H9 (cell line): ENCODE measurements at regions not wholly inside any gene's neighbourhood (a gene's known extent, or its start where the extent isn't known, plus 50 kb on each side); places are given as distances from the start of the nearest gene placed in this dataset.
"Not testable (repeated sequence)": the region's sequence is repeated elsewhere in the genome, so short reads cannot be mapped to it uniquely, and the experiment has no call there.

Experiments used
- DNase-seq: peaks from one replicate; pipeline ENCODE4 v3.0.0-alpha.2; 2017
- H2AFZ ChIP-seq: one replicate; pipeline ENCODE4 v1.6.1; 2013; ENCODE audit warnings: mild to moderate bottlenecking, low read length, control low read depth, moderate library complexity
- H2AK5ac ChIP-seq: 2 replicates; pipeline ENCODE4 v1.6.1; 2013; ENCODE audit warnings: low read length, control low read depth, mixed read lengths; ENCODE audit not compliant: insufficient read length
- H2BK120ac ChIP-seq: one replicate; pipeline ENCODE4 v1.6.1; 2013; ENCODE audit warnings: low read depth, mild to moderate bottlenecking, low read length, control low read depth, inconsistent platforms; ENCODE audit not compliant: poor library complexity, severe bottlenecking
- H2BK12ac ChIP-seq: 2 replicates; pipeline ENCODE4 v1.6.1; 2013; ENCODE audit warnings: low read length, control low read depth, mixed read lengths, low read depth; ENCODE audit not compliant: insufficient read length
- H2BK15ac ChIP-seq: 2 replicates; pipeline ENCODE4 v1.6.1; 2013; ENCODE audit warnings: low read depth, low read length, control low read depth
- H2BK20ac ChIP-seq: one replicate; pipeline ENCODE4 v1.6.1; 2013; ENCODE audit warnings: low read depth, mild to moderate bottlenecking, low read length, control low read depth, inconsistent platforms; ENCODE audit not compliant: poor library complexity, severe bottlenecking
- H2BK5ac ChIP-seq: 2 replicates; pipeline ENCODE4 v1.6.1; 2013; ENCODE audit warnings: low read length, control low read depth, mixed read lengths; ENCODE audit not compliant: insufficient read length
- H3K14ac ChIP-seq: 2 replicates; pipeline ENCODE4 v1.6.1; 2013; ENCODE audit warnings: low read length, control low read depth; ENCODE audit not compliant: insufficient read depth
- H3K18ac ChIP-seq: 2 replicates; pipeline ENCODE4 v1.6.1; 2013; ENCODE audit warnings: low read depth, mild to moderate bottlenecking, mixed read lengths, low read length, control low read depth; ENCODE audit not compliant: insufficient read length
- H3K23ac ChIP-seq: 2 replicates; pipeline ENCODE4 v1.6.1; 2013; ENCODE audit warnings: low read length, control low read depth, mixed read lengths, low read depth; ENCODE audit not compliant: insufficient read length
- H3K23me2 ChIP-seq: 2 replicates; pipeline ENCODE4 v1.6.1; 2013; ENCODE audit warnings: low read depth, mild to moderate bottlenecking, mixed read lengths, low read length, control low read depth; ENCODE audit not compliant: insufficient read length, poor library complexity, severe bottlenecking
- H3K27ac ChIP-seq: 2 replicates; pipeline ENCODE4 v1.5.1; 2013; ENCODE audit warnings: low read length, control low read depth, mixed read lengths, low read depth; ENCODE audit not compliant: insufficient read length
- H3K27me3 ChIP-seq: 2 replicates; pipeline ENCODE4 v1.6.1; 2013; ENCODE audit warnings: low read length, control low read depth, inconsistent platforms; ENCODE audit not compliant: insufficient read depth
- H3K4ac ChIP-seq: 2 replicates; pipeline ENCODE4 v1.6.1; 2013; ENCODE audit warnings: low read depth, mild to moderate bottlenecking, control low read depth, inconsistent platforms, low read length, moderate library complexity
- H3K4me1 ChIP-seq: 2 replicates; pipeline ENCODE4 v1.6.1; 2013; ENCODE audit warnings: low read length, control low read depth, inconsistent platforms; ENCODE audit not compliant: insufficient read depth
- H3K4me2 ChIP-seq: 2 replicates; pipeline ENCODE4 v1.6.1; 2013; ENCODE audit warnings: low read length, control low read depth, mixed read lengths; ENCODE audit not compliant: insufficient read length, insufficient read depth
- H3K56ac ChIP-seq: 2 replicates; pipeline ENCODE4 v1.6.1; 2013; ENCODE audit warnings: low read depth, mild to moderate bottlenecking, mixed read lengths, low read length, control low read depth; ENCODE audit not compliant: insufficient read length
- H3K79me1 ChIP-seq: 2 replicates; pipeline ENCODE4 v1.6.1; 2013; ENCODE audit warnings: low read depth, mild to moderate bottlenecking, moderate library complexity, low read length, control low read depth, inconsistent platforms; ENCODE audit not compliant: insufficient read depth, poor library complexity, severe bottlenecking
- H3K79me2 ChIP-seq: 2 replicates; pipeline ENCODE4 v1.6.1; 2013; ENCODE audit warnings: low read length, control low read depth, inconsistent platforms; ENCODE audit not compliant: insufficient read depth
- H3K9ac ChIP-seq: 2 replicates; pipeline ENCODE4 v1.6.1; 2013; ENCODE audit warnings: low read length, control low read depth, mixed read lengths; ENCODE audit not compliant: insufficient read length; ENCODE audit errors: extremely low read depth
- H3K9me3 ChIP-seq: one replicate; pipeline ENCODE4 v1.6.1; 2013; ENCODE audit warnings: low read depth, low read length, inconsistent platforms; ENCODE audit not compliant: control insufficient read depth
- H3T11ph ChIP-seq: one replicate; pipeline ENCODE4 v1.6.1; 2013; ENCODE audit warnings: mild to moderate bottlenecking, low read length, control low read depth, inconsistent platforms
- H4K20me1 ChIP-seq: one replicate; pipeline ENCODE4 v1.6.1; 2013; ENCODE audit not compliant: control insufficient read depth, insufficient read length, insufficient read depth
- H4K5ac ChIP-seq: 2 replicates; pipeline ENCODE4 v1.6.1; 2013; ENCODE audit warnings: low read depth, mild to moderate bottlenecking, mixed read lengths, low read length, control low read depth; ENCODE audit not compliant: insufficient read length
- H4K8ac ChIP-seq: replicated peaks from 2 replicates; pipeline ENCODE4 v1.6.1; 2013; ENCODE audit warnings: low read length, control low read depth, mixed read lengths, low read depth; ENCODE audit not compliant: insufficient read length
- H4K91ac ChIP-seq: 2 replicates; pipeline ENCODE4 v1.6.1; 2013; ENCODE audit warnings: low read depth, mild to moderate bottlenecking, moderate library complexity, mixed read lengths, low read length, control low read depth; ENCODE audit not compliant: insufficient read length
- H3K27ac Mint-ChIP-seq, 3 experiments: 2 replicates in 2 of 3; 3 replicates in 1 of 3; pipeline ENCODE4 v1.8.0; 2020 to 2021; ENCODE audit warnings: mixed read lengths in 3 of 3, mild to moderate bottlenecking in 1 of 3, moderate library complexity in 1 of 3
- H3K27me3 Mint-ChIP-seq: 2 replicates; pipeline ENCODE4 v1.8.0; 2021; ENCODE audit warnings: low read depth, mild to moderate bottlenecking, moderate library complexity, mixed read lengths
- H3K36me3 Mint-ChIP-seq, 3 experiments: 2 replicates in 2 of 3; 3 replicates in 1 of 3; pipeline ENCODE4 v1.8.0; 2020 to 2021; ENCODE audit warnings: low read depth in 3 of 3, mixed read lengths in 3 of 3; ENCODE audit not compliant: insufficient read depth in 1 of 3
- H3K4me1 Mint-ChIP-seq, 2 experiments: 2 replicates each; pipeline ENCODE4 v1.8.0; 2020; ENCODE audit warnings: mixed read lengths in 2 of 2
- H3K4me3 Mint-ChIP-seq, 2 experiments: 2 replicates in 1 of 2; 3 replicates in 1 of 2; pipeline ENCODE4 v1.8.0; 2020 to 2021; ENCODE audit warnings: mild to moderate bottlenecking in 2 of 2, mixed read lengths in 2 of 2, moderate library complexity in 1 of 2
- H3K9me3 Mint-ChIP-seq, 2 experiments: 2 replicates in 1 of 2; 3 replicates in 1 of 2; pipeline ENCODE4 v1.8.0; 2020; ENCODE audit warnings: mild to moderate bottlenecking in 2 of 2, mixed read lengths in 2 of 2, moderate library complexity in 1 of 2
- CTCF ChIP-seq: fragments of 200-600 bp; sonication (generic); conservative IDR thresholded peaks from 3 replicates; pipeline ENCODE4 v1.8.0; 2021; ENCODE audit warnings: antibody characterized with exemption, mild to moderate bottlenecking
- WGBS: extraction: QIAGEN DNeasy Blood & Tissue Kit; methylation state at CpG from one replicate; pipeline ENCODE4 v1.1.7; 2013; ENCODE audit warnings: missing lambda C conversion rate, low lambda C conversion rate, mixed read lengths; ENCODE audit not compliant: insufficient read length; ENCODE audit errors: extremely low coverage; 5-methylcytosine and 5-hydroxymethylcytosine counted together

DNA sequence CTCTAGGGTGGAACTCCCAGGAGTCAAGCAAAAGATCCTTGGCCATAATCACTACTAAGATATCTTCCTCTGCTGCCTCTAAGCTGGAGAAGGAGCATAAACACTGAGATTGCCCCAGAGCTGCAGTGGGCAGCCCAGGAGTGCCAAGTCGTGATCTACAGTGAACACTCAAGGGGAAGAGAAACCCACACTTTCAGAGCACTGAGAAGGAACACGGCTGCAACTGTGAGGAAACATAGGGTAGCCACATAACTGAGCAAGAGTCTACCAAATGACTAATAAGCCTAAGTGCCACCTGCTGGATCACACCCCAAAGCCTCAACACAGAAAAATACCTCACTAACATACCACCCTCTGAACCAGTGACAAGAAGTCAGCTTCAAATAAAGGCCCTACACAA, 79.6 kb upstream of the RAB12 start:
- WGBS, result no CpG with 5 or more reads among the region's 2 CpGs
- no peak overlapping the region for H4K91ac ChIP-seq
- no peaks in the 10 kb centered on the region for H3K79me1 ChIP-seq
- no peaks in the 10 kb centered on the region for H3K4me1 Mint-ChIP-seq
- H3K23ac ChIP-seq, result no peak overlapping the region
- no peak overlapping the region for H2BK120ac ChIP-seq
- H2AFZ ChIP-seq, result no peak overlapping the region
- no peak overlapping the region for H2BK12ac ChIP-seq
- H2BK5ac ChIP-seq, result no peak overlapping the region
- H3K36me3 Mint-ChIP-seq, result peaks cover 10 to 24% (median 22%) of the 10 kb centered on the region in 3 experiments
- no peak overlapping the region for H3K4me3 Mint-ChIP-seq
- no peak overlapping the region for H3K4ac ChIP-seq
- peak overlapping the region in 1 of 3 experiments; percentile 80; a peak in 1 of 7 replicates for H3K27ac Mint-ChIP-seq
- H3T11ph ChIP-seq, result no peak overlapping the region
- TF ChIP-seq CTCF, result no peak
- no peaks in the 10 kb centered on the region for H3K27me3 ChIP-seq
- no peak overlapping the region for H2BK20ac ChIP-seq
- no peak overlapping the region for H3K56ac ChIP-seq
- no peak overlapping the region for H2AK5ac ChIP-seq
- H3K9me3 ChIP-seq, result no peaks in the 10 kb centered on the region
- no peak overlapping the region for H4K5ac ChIP-seq
- peaks cover 27 to 38% of the 10 kb centered on the region in 2 experiments for H3K9me3 Mint-ChIP-seq
- H3K14ac ChIP-seq, result no peak overlapping the region
- H3K9ac ChIP-seq, result no peak overlapping the region
- no peak for DNase-seq
- no peak overlapping the region for H4K8ac ChIP-seq
- H3K4me2 ChIP-seq, result no peak overlapping the region
- no peak overlapping the region for H3K27ac ChIP-seq
- H3K27me3 Mint-ChIP-seq, result peaks cover 2% of the 10 kb centered on the region; the same call in 1 of the 2 replicates
- H3K23me2 ChIP-seq, result no peaks in the 10 kb centered on the region
- no peaks in the 10 kb centered on the region for H3K79me2 ChIP-seq
- no peaks in the 10 kb centered on the region for H3K4me1 ChIP-seq
- no peak overlapping the region for H2BK15ac ChIP-seq
- no peaks in the 10 kb centered on the region for H4K20me1 ChIP-seq
- H3K18ac ChIP-seq, result no peak overlapping the region

DNA sequence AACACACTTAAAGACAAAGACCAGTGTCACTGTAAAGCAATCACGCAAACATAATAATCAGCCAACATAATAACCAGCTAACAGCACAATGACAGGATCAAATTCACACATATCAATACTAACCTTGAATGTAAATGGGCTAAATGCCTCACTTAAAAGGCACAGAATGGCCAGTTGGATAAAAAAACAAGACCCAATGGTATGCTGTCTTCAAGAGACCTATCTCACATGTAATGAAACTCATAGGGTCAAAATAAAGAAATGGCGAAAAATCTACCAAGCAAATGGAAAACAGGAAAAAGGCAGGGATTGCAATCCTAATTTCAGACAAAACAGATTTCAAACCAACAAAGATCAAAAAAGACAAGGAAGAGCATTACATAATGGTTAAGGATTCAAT, 78.2 kb upstream of the RAB12 start:
- not testable (repeated sequence) for H3K14ac ChIP-seq, H3K9ac ChIP-seq, H2BK12ac ChIP-seq, H4K8ac ChIP-seq, H4K5ac ChIP-seq, H3K27ac ChIP-seq, H4K20me1 ChIP-seq, H2BK5ac ChIP-seq, H3K27me3 Mint-ChIP-seq, H3K9me3 ChIP-seq, H2BK15ac ChIP-seq, H2AK5ac ChIP-seq, H3K4me2 ChIP-seq, H3K4me3 Mint-ChIP-seq, H2BK20ac ChIP-seq, H3K4ac ChIP-seq, H3K23me2 ChIP-seq, H3K56ac ChIP-seq, H3K4me1 Mint-ChIP-seq, H3K79me1 ChIP-seq, H3K23ac ChIP-seq, H3K18ac ChIP-seq, H3K27me3 ChIP-seq, H4K91ac ChIP-seq, H3K79me2 ChIP-seq, H2BK120ac ChIP-seq, H2AFZ ChIP-seq, DNase-seq, H3K4me1 ChIP-seq, H3T11ph ChIP-seq, H3K27ac Mint-ChIP-seq
- no CpG with 5 or more reads among the region's 2 CpGs for WGBS
- H3K36me3 Mint-ChIP-seq, result peaks cover 10 to 24% (median 22%) of the 10 kb centered on the region in 3 experiments
- H3K9me3 Mint-ChIP-seq, result peaks cover 27 to 38% of the 10 kb centered on the region in 2 experiments
